Activated CD8-positive, alpha-beta memory T cell treated with anti-CD3 and anti-CD28 coated beads, Interleukin-2, amount 10 ng/mL, durations not matched to agents 7 days and 5 days (primary cell): ENCODE measurements at regions not wholly inside any gene's neighbourhood (a gene's known extent, or its start where the extent isn't known, plus 50 kb on each side); places are given as distances from the start of the nearest gene placed in this dataset.

Source experiments
- ATAC-seq: fragments of 150-1000 bp; cut with Tn5 transposase; one replicate; pipeline ENCODE4 v1.10.0; 2021; ENCODE audit warnings: moderate library complexity
- CTCF ChIA-PET: fragments of 350-600 bp; sonication (Branson Sonifier 250); formaldehyde crosslinking; loops from one replicate; lab custom pipeline; 2021; ENCODE audit warnings: antibody characterized with exemption; lab: Charles Lee
- DNase-seq: peaks from one replicate; pipeline ENCODE4 v3.0.0-alpha.2; 2020
- H3K27ac Mint-ChIP-seq: one replicate; pipeline ENCODE4 v1.8.0; 2021; ENCODE audit warnings: mild to moderate bottlenecking, mixed read lengths
- H3K27me3 Mint-ChIP-seq: one replicate; pipeline ENCODE4 v1.8.0; 2021; ENCODE audit warnings: mixed read lengths
- H3K36me3 Mint-ChIP-seq: one replicate; pipeline ENCODE4 v1.8.0; 2021; ENCODE audit warnings: mild to moderate bottlenecking, mixed read lengths
- H3K4me1 Mint-ChIP-seq: one replicate; pipeline ENCODE4 v1.8.0; 2021; ENCODE audit warnings: mixed read lengths
- H3K4me3 Mint-ChIP-seq: one replicate; pipeline ENCODE4 v1.8.0; 2021; ENCODE audit warnings: mild to moderate bottlenecking, moderate library complexity, mixed read lengths
- H3K9me3 Mint-ChIP-seq: one replicate; pipeline ENCODE4 v1.8.0; 2022; ENCODE audit warnings: low read depth, mixed read lengths

- no peaks in the 10 kb centered on the region for H3K27me3 Mint-ChIP-seq
- H3K9me3 Mint-ChIP-seq = no peaks in the 10 kb centered on the region
- H3K36me3 Mint-ChIP-seq = no peaks in the 10 kb centered on the region
- no peak for DNase-seq
- H3K4me1 Mint-ChIP-seq = no peaks in the 10 kb centered on the region
- no peak overlapping the region for H3K4me3 Mint-ChIP-seq
- ATAC-seq = no peak
- CTCF ChIA-PET = no interaction called here
- no peak overlapping the region for H3K27ac Mint-ChIP-seq
These were observed 129.9 kb upstream of the ETAA1 start for GRCh38 chr2:67267241-67267640.

GRCh38 chr2:67268797-67269196, 128.3 kb upstream of the ETAA1 start:
- Mint-ChIP-seq H3K4me1 (no peaks in the 10 kb centered on the region), H3K9me3 (no peaks in the 10 kb centered on the region), H3K27ac (no peak overlapping the region), H3K27me3 (peaks cover 3% of the 10 kb centered on the region), H3K4me3 (no peak overlapping the region), H3K36me3 (no peaks in the 10 kb centered on the region)
- ATAC-seq (no peak), DNase-seq (no peak)
- CTCF ChIA-PET = no interaction called here

GRCh38 chr2:67272195-67272594, 124.9 kb upstream of the ETAA1 start:
- Mint-ChIP-seq H3K27ac (no peak overlapping the region), H3K36me3 (no peaks in the 10 kb centered on the region), H3K4me1 (no peaks in the 10 kb centered on the region), H3K27me3 (peaks cover 3% of the 10 kb centered on the region), H3K9me3 (no peaks in the 10 kb centered on the region), H3K4me3 (no peak overlapping the region)
- CTCF ChIA-PET = no interaction called here
- DNase-seq (no peak), ATAC-seq (no peak)

- H3K27ac Mint-ChIP-seq = no peak overlapping the region
- ATAC-seq (no peak), DNase-seq (no peak)
- CTCF ChIA-PET = no interaction called here
- no peaks in the 10 kb centered on the region for H3K36me3 Mint-ChIP-seq
- H3K9me3 Mint-ChIP-seq = no peaks in the 10 kb centered on the region
- peaks cover 3% of the 10 kb centered on the region for H3K27me3 Mint-ChIP-seq
- H3K4me1 Mint-ChIP-seq = no peaks in the 10 kb centered on the region
- no peak overlapping the region for H3K4me3 Mint-ChIP-seq
These were observed 119.7 kb upstream of the ETAA1 start for GRCh38 chr2:67277450-67277849.

GRCh38 chr2:67281101-67281500, 116.0 kb upstream of the ETAA1 start:
- Mint-ChIP-seq H3K4me3 (no peak overlapping the region), H3K9me3 (no peaks in the 10 kb centered on the region), H3K27ac (no peak overlapping the region), H3K27me3 (no peaks in the 10 kb centered on the region), H3K4me1 (no peaks in the 10 kb centered on the region), H3K36me3 (no peaks in the 10 kb centered on the region)
- DNase-seq (no peak), ATAC-seq (no peak)
- CTCF ChIA-PET = no interaction called here

- Mint-ChIP-seq H3K4me1 (no peaks in the 10 kb centered on the region), H3K36me3 (no peaks in the 10 kb centered on the region), H3K4me3 (no peak overlapping the region), H3K27me3 (no peaks in the 10 kb centered on the region), H3K27ac (no peak overlapping the region), H3K9me3 (no peaks in the 10 kb centered on the region)
- DNase-seq (no peak), ATAC-seq (no peak)
- CTCF ChIA-PET = interaction anchor here (1.0 kb wide), 1 partner anchor 9 kb away, joined by 3 read pairs; no protein-coding TSS in a partner anchor
These were observed 113.5 kb upstream of the ETAA1 start for GRCh38 chr2:67283641-67284040.

GRCh38 chr2:67286981-67287759, 110.0 kb upstream of the ETAA1 start:
- ATAC-seq (no peak), DNase-seq (no peak)
- no peak overlapping the region for H3K27ac Mint-ChIP-seq
- H3K9me3 Mint-ChIP-seq = no peaks in the 10 kb centered on the region
- no peaks in the 10 kb centered on the region for H3K4me1 Mint-ChIP-seq
- H3K4me3 Mint-ChIP-seq = no peak overlapping the region
- no peaks in the 10 kb centered on the region for H3K27me3 Mint-ChIP-seq
- no peaks in the 10 kb centered on the region for H3K36me3 Mint-ChIP-seq
- CTCF ChIA-PET = no interaction called here

GRCh38 chr2:67289271-67289670, 107.9 kb upstream of the ETAA1 start:
- CTCF ChIA-PET = no interaction called here
- Mint-ChIP-seq H3K27ac (no peak overlapping the region), H3K36me3 (no peaks in the 10 kb centered on the region), H3K4me1 (no peaks in the 10 kb centered on the region), H3K27me3 (peaks cover 3% of the 10 kb centered on the region), H3K9me3 (no peaks in the 10 kb centered on the region), H3K4me3 (no peak overlapping the region)
- no peak for ATAC-seq
- DNase-seq = no peak

GRCh38 chr2:67289921-67290371, 107.2 kb upstream of the ETAA1 start:
- Mint-ChIP-seq H3K4me1 (no peaks in the 10 kb centered on the region), H3K36me3 (no peaks in the 10 kb centered on the region), H3K27me3 (peaks cover 3% of the 10 kb centered on the region), H3K9me3 (no peaks in the 10 kb centered on the region), H3K27ac (no peak overlapping the region), H3K4me3 (no peak overlapping the region)
- DNase-seq (no peak), ATAC-seq (no peak)
- CTCF ChIA-PET = no interaction called here

- no peak overlapping the region for H3K27ac Mint-ChIP-seq
- H3K36me3 Mint-ChIP-seq = no peaks in the 10 kb centered on the region
- peaks cover 3% of the 10 kb centered on the region for H3K27me3 Mint-ChIP-seq
- H3K4me1 Mint-ChIP-seq = no peaks in the 10 kb centered on the region
- CTCF ChIA-PET = no interaction called here
- H3K9me3 Mint-ChIP-seq = no peaks in the 10 kb centered on the region
- ATAC-seq (no peak), DNase-seq (no peak)
- H3K4me3 Mint-ChIP-seq = no peak overlapping the region
These were observed 106.5 kb upstream of the ETAA1 start for GRCh38 chr2:67290451-67291290.

GRCh38 chr2:67294218-67294617, 102.9 kb upstream of the ETAA1 start:
- CTCF ChIA-PET = no interaction called here
- Mint-ChIP-seq H3K27me3 (peaks cover 3% of the 10 kb centered on the region), H3K36me3 (no peaks in the 10 kb centered on the region), H3K27ac (no peak overlapping the region), H3K4me1 (no peaks in the 10 kb centered on the region), H3K9me3 (no peaks in the 10 kb centered on the region), H3K4me3 (no peak overlapping the region)
- DNase-seq (no peak), ATAC-seq (no peak)

GRCh38 chr2:67295406-67295805, 101.7 kb upstream of the ETAA1 start:
- CTCF ChIA-PET = no interaction called here
- peaks cover 3% of the 10 kb centered on the region for H3K27me3 Mint-ChIP-seq
- no peak overlapping the region for H3K27ac Mint-ChIP-seq
- no peaks in the 10 kb centered on the region for H3K4me1 Mint-ChIP-seq
- no peaks in the 10 kb centered on the region for H3K9me3 Mint-ChIP-seq
- DNase-seq (no peak), ATAC-seq (no peak)
- no peaks in the 10 kb centered on the region for H3K36me3 Mint-ChIP-seq
- H3K4me3 Mint-ChIP-seq = no peak overlapping the region

GRCh38 chr2:67295851-67296250, 101.3 kb upstream of the ETAA1 start:
- Mint-ChIP-seq H3K4me1 (no peaks in the 10 kb centered on the region), H3K4me3 (no peak overlapping the region)
- CTCF ChIA-PET = no interaction called here

More at GRCh38 chr2:67295851-67296250, 101.3 kb upstream of the ETAA1 start:
- Mint-ChIP-seq H3K36me3 (no peaks in the 10 kb centered on the region), H3K27ac (no peak overlapping the region), H3K27me3 (peaks cover 3% of the 10 kb centered on the region), H3K9me3 (no peaks in the 10 kb centered on the region)
- no peak for ATAC-seq
- DNase-seq = no peak
